Endodermal cell (in vitro differentiated cells): ENCODE measurements at regions not wholly inside any gene's neighbourhood (a gene's known extent, or its start where the extent isn't known, plus 50 kb on each side); places are given as distances from the start of the nearest gene placed in this dataset.

ENCODE experiments used
- DNase-seq: peaks from one replicate; pipeline ENCODE4 v3.0.0-alpha.2; 2017
- H3K27ac ChIP-seq: 2 replicates; pipeline ENCODE4 v1.5.1; 2013; ENCODE audit warnings: mild to moderate bottlenecking, low read depth, low read length, moderate library complexity
- H3K27me3 ChIP-seq: 2 replicates; pipeline ENCODE4 v1.6.1; 2013; ENCODE audit warnings: mild to moderate bottlenecking, low read length, moderate library complexity; ENCODE audit not compliant: insufficient read depth, control insufficient read depth, poor library complexity, severe bottlenecking
- H3K36me3 ChIP-seq: 2 replicates; pipeline ENCODE4 v1.7.0; 2013; ENCODE audit warnings: mild to moderate bottlenecking, low read length, moderate library complexity; ENCODE audit not compliant: control insufficient read depth, insufficient read depth
- H3K4me1 ChIP-seq: one replicate; pipeline ENCODE4 v1.7.0; 2013; ENCODE audit warnings: low read length; ENCODE audit not compliant: control insufficient read depth, insufficient read depth
- H3K4me3 ChIP-seq: 2 replicates; pipeline ENCODE4 v1.5.1; 2013; ENCODE audit warnings: mild to moderate bottlenecking, low read length, moderate library complexity
- H3K9ac ChIP-seq: 2 replicates; pipeline ENCODE4 v1.6.1; 2013; ENCODE audit warnings: mild to moderate bottlenecking, low read length, moderate library complexity; ENCODE audit not compliant: poor library complexity, severe bottlenecking; ENCODE audit errors: extremely low read depth
- H3K9me3 ChIP-seq: 2 replicates; pipeline ENCODE4 v1.6.1; 2013; ENCODE audit warnings: mild to moderate bottlenecking, low read length, moderate library complexity; ENCODE audit not compliant: control insufficient read depth
- H3K27ac Mint-ChIP-seq: 2 replicates; pipeline ENCODE4 v1.8.0; 2020; ENCODE audit warnings: mixed read lengths
- H3K27me3 Mint-ChIP-seq: 2 replicates; pipeline ENCODE4 v1.8.0; 2021; ENCODE audit warnings: mild to moderate bottlenecking, mixed read lengths; ENCODE audit not compliant: insufficient read depth
- H3K36me3 Mint-ChIP-seq: 2 replicates; pipeline ENCODE4 v1.8.0; 2020; ENCODE audit warnings: low read depth, mixed read lengths
- H3K4me1 Mint-ChIP-seq: 2 replicates; pipeline ENCODE4 v1.8.0; 2020; ENCODE audit warnings: mixed read lengths
- H3K4me3 Mint-ChIP-seq: 2 replicates; pipeline ENCODE4 v1.8.0; 2020; ENCODE audit warnings: mild to moderate bottlenecking, moderate library complexity, mixed read lengths
- H3K9me3 Mint-ChIP-seq: 2 replicates; pipeline ENCODE4 v1.8.0; 2020; ENCODE audit warnings: mild to moderate bottlenecking, mixed read lengths
- CTCF ChIP-seq: fragments of 200-600 bp; sonication (generic); conservative IDR thresholded peaks from 2 replicates; pipeline ENCODE4 v1.5.0; 2021; ENCODE audit warnings: antibody characterized with exemption, mild to moderate bottlenecking
- WGBS, 2 experiments: methylation state at CpG; one replicate each; pipeline versions ENCODE4 v1.1.5 to v1.1.7; 2013; ENCODE audit warnings: missing lambda C conversion rate in 2 of 2, mixed read lengths in 1 of 2; ENCODE audit not compliant: insufficient coverage in 1 of 2, insufficient read length in 1 of 2; 5-methylcytosine and 5-hydroxymethylcytosine counted together

DNA sequence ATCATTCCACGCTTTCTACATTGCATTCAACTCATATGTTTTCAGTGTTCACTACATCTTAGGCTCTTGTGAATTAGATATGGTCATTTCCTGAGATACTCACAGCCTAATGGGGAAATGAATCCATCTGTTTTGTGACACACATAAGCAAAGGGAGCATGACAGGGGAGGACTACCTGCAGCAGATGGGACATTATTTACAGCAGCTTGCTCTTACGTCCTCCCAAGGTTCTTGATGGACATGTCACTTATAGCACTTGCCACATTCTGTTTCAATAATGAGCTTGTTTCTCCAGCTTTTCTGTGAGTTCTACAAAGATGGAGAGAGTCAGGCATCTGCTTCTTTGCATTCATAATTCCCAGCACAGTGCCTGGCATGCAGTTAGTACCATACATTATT is 1509.6 kb upstream of the TMEM132C start:
- no peak overlapping the region for H3K27ac Mint-ChIP-seq
- no peaks in the 10 kb centered on the region for H3K4me1 Mint-ChIP-seq
- peaks cover 2% of the 10 kb centered on the region for H3K9me3 Mint-ChIP-seq
- Histone ChIP-seq H3K4me3 (no peak overlapping the region), H3K27ac (no peak overlapping the region), H3K4me1 (no peaks in the 10 kb centered on the region), H3K9ac (no peak overlapping the region), H3K9me3 (peaks cover 17% of the 10 kb centered on the region), H3K36me3 (no peaks in the 10 kb centered on the region), H3K27me3 (no peaks in the 10 kb centered on the region)
- no peaks in the 10 kb centered on the region for H3K36me3 Mint-ChIP-seq
- TF ChIP-seq CTCF, result no peak
- WGBS, 2 experiments, result 89 to 94% methylated on average over 2 of the region's 2 CpGs
- peaks cover 14% of the 10 kb centered on the region for H3K27me3 Mint-ChIP-seq
- DNase-seq, result no peak
- no peak overlapping the region for H3K4me3 Mint-ChIP-seq

DNA sequence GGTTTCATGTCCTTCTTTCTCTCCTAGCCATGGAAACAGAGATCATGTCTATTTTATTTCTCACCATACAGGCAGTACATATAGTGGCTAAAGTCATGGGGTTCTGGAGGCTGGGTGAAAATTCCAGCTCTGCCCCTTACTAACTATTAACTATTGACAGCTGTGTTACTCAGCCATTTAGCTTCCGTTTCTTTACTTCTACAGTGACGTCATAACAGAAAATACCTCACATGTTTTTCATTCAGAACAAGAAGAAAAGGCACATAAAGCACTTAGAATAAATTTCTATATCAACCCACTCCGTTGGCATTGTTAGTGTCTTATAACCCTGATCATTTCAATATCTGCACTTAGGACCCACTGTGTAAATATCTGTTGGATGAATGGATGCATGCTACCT is 1506.9 kb upstream of the TMEM132C start:
- TF ChIP-seq CTCF, result no peak
- Histone ChIP-seq H3K9ac (no peak overlapping the region), H3K27ac (no peak overlapping the region), H3K4me1 (no peaks in the 10 kb centered on the region), H3K36me3 (no peaks in the 10 kb centered on the region), H3K9me3 (peaks cover 43% of the 10 kb centered on the region), H3K4me3 (no peak overlapping the region), H3K27me3 (no peaks in the 10 kb centered on the region)
- Mint-ChIP-seq H3K9me3 (peaks cover 29% of the 10 kb centered on the region), H3K4me1 (no peaks in the 10 kb centered on the region), H3K36me3 (no peaks in the 10 kb centered on the region), H3K27ac (no peak overlapping the region), H3K27me3 (peaks cover 16% of the 10 kb centered on the region), H3K4me3 (no peak overlapping the region)
- WGBS, 2 experiments, result 73 to 88% methylated on average over 2 of the region's 3 CpGs
- no peak for DNase-seq

- DNase-seq, result no peak
- H3K4me1 Mint-ChIP-seq, result no peaks in the 10 kb centered on the region
- no peaks in the 10 kb centered on the region for H3K4me1 ChIP-seq
- no peak overlapping the region for H3K27ac Mint-ChIP-seq
- no peaks in the 10 kb centered on the region for H3K27me3 ChIP-seq
- H3K36me3 Mint-ChIP-seq, result no peaks in the 10 kb centered on the region
- H3K9me3 ChIP-seq, result peaks cover 48% of the 10 kb centered on the region
- no peak overlapping the region for H3K4me3 Mint-ChIP-seq
- no peak overlapping the region for H3K4me3 ChIP-seq
- H3K9me3 Mint-ChIP-seq, result peaks cover 30% of the 10 kb centered on the region
- H3K36me3 ChIP-seq, result no peaks in the 10 kb centered on the region
- no peak for TF ChIP-seq CTCF
- WGBS, 2 experiments, result 90% methylated on average over 1 of the region's 2 CpGs; no CpG with 5 or more reads in 1 of the 2 experiments
- H3K9ac ChIP-seq, result no peak overlapping the region
- peaks cover 16% of the 10 kb centered on the region for H3K27me3 Mint-ChIP-seq
- no peak overlapping the region for H3K27ac ChIP-seq
These were observed 1505.5 kb upstream of the TMEM132C start for GRCh38 chr12:126761420-126761819.
